HepG2 (cell line): ENCODE measurements at regions not wholly inside any gene's neighbourhood (a gene's known extent, or its start where the extent isn't known, plus 50 kb on each side); places are given as distances from the start of the nearest gene placed in this dataset.

Source experiments
- CTCF ChIP-seq: sonication (generic); formaldehyde crosslinking; IDR thresholded peaks from 2 replicates; pipeline ENCODE4 v1.5.0; 2020; ENCODE audit warnings: mild to moderate bottlenecking, missing genetic modification reagents, moderate library complexity
- MXI1 ChIP-seq: IDR thresholded peaks from 3 replicates; pipeline ENCODE4 v1.6.1; 2012; ENCODE audit warnings: low read depth, low read length, inconsistent platforms, borderline replicate concordance
- POLR2AphosphoS5 ChIP-seq: IDR thresholded peaks from 2 replicates; pipeline ENCODE4 v1.6.1; 2012; ENCODE audit warnings: low read depth, low read length
- ZNF292 ChIP-seq: sonication (generic); formaldehyde crosslinking; IDR thresholded peaks from 2 replicates; pipeline ENCODE4 v1.8.1; 2022; ENCODE audit warnings: mild to moderate bottlenecking, low read depth, missing genetic modification reagents, borderline replicate concordance
- ZNF674 ChIP-seq: sonication (generic); formaldehyde crosslinking; IDR thresholded peaks from 2 replicates; pipeline ENCODE4 v1.5.0; 2020; ENCODE audit warnings: low read depth, mild to moderate bottlenecking, missing genetic modification reagents
- TF ChIP-seq, protein P1 (sequence below): sonication (generic); formaldehyde crosslinking; IDR thresholded peaks from 2 replicates; pipeline ENCODE4 v1.4.0; 2020; ENCODE audit warnings: missing genetic modification reagents; ENCODE audit errors: not compliant biosample characterization

GRCh38 chr3:148079370-148079769, 618.3 kb upstream of the AGTR1 start:
- TF ChIP-seq ZNF674, result no peak
- no peak for TF ChIP-seq CTCF (CRISPR knock-in tag)
- TF ChIP-seq POLR2AphosphoS5, result no peak
- TF ChIP-seq, protein P1, sequence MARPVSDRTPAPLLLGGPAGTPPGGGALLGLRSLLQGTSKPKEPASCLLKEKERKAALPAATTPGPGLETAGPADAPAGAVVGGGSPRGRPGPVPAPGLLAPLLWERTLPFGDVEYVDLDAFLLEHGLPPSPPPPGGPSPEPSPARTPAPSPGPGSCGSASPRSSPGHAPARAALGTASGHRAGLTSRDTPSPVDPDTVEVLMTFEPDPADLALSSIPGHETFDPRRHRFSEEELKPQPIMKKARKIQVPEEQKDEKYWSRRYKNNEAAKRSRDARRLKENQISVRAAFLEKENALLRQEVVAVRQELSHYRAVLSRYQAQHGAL (CRISPR knock-in tag), result no peak
- no peak for TF ChIP-seq ZNF292 (CRISPR knock-in tag)
- TF ChIP-seq MXI1, result no peak
